ENCODE measurements at regions not wholly inside any gene's neighbourhood (a gene's known extent, or its start where the extent isn't known, plus 50 kb on each side); places are given as distances from the start of the nearest gene placed in this dataset.

- Mint-ChIP-seq H3K27me3 (ENCODE audit: insufficient read depth) (no peaks in the 10 kb centered on the region), H3K4me3 (no peak overlapping the region), H3K4me1 (ENCODE audit: low read depth) (no peaks in the 10 kb centered on the region), H3K36me3 (ENCODE audit: low read depth) (peaks cover 5% of the 10 kb centered on the region; the same call in 1 of the 2 replicates), H3K27ac (no peak overlapping the region), H3K9me3 (peaks cover 77% of the 10 kb centered on the region)
- DNase-seq = no peak
- TF ChIP-seq CTCF (IDR thresholded peaks at IDR 0.05) = no peak
Measured at GRCh38 chr22:49159711-49160110, 668.0 kb downstream of the BRD1 start.

- Mint-ChIP-seq H3K27ac (no peak overlapping the region), H3K9me3 (peaks cover 72% of the 10 kb centered on the region), H3K4me1 (ENCODE audit: low read depth) (no peaks in the 10 kb centered on the region), H3K27me3 (ENCODE audit: insufficient read depth) (no peaks in the 10 kb centered on the region), H3K4me3 (no peak overlapping the region), H3K36me3 (ENCODE audit: low read depth) (peaks cover 5% of the 10 kb centered on the region; the same call in 1 of the 2 replicates)
- TF ChIP-seq CTCF (IDR thresholded peaks at IDR 0.05) = no peak
- no peak for DNase-seq
Measured at GRCh38 chr22:49158741-49159564, 668.7 kb downstream of the BRD1 start.

GRCh38 chr22:49157529-49158339 is 669.9 kb downstream of the BRD1 start:
- H3K27me3 Mint-ChIP-seq (ENCODE audit: insufficient read depth) = no peaks in the 10 kb centered on the region
- H3K4me3 Mint-ChIP-seq = no peak overlapping the region
- no peak overlapping the region for H3K27ac Mint-ChIP-seq
- no peak for DNase-seq
- peaks cover 67% of the 10 kb centered on the region for H3K9me3 Mint-ChIP-seq
- no peak for TF ChIP-seq CTCF (IDR thresholded peaks at IDR 0.05)
- no peaks in the 10 kb centered on the region for H3K4me1 Mint-ChIP-seq (ENCODE audit: low read depth)
- H3K36me3 Mint-ChIP-seq (ENCODE audit: low read depth) = peaks cover 5% of the 10 kb centered on the region; the same call in 1 of the 2 replicates

- Mint-ChIP-seq H3K4me1 (ENCODE audit: low read depth) (no peaks in the 10 kb centered on the region), H3K4me3 (no peak overlapping the region), H3K36me3 (ENCODE audit: low read depth) (peaks cover 5% of the 10 kb centered on the region; the same call in 1 of the 2 replicates), H3K27me3 (ENCODE audit: insufficient read depth) (no peaks in the 10 kb centered on the region), H3K27ac (no peak overlapping the region), H3K9me3 (peaks cover 57% of the 10 kb centered on the region)
- no peak for TF ChIP-seq CTCF (IDR thresholded peaks at IDR 0.05)
- no peak for DNase-seq
Measured at GRCh38 chr22:49156662-49157285, 670.9 kb downstream of the BRD1 start.

- TF ChIP-seq CTCF (IDR thresholded peaks at IDR 0.05) = no peak
- no peaks in the 10 kb centered on the region for H3K4me1 Mint-ChIP-seq (ENCODE audit: low read depth)
- peaks cover 55% of the 10 kb centered on the region for H3K9me3 Mint-ChIP-seq
- H3K4me3 Mint-ChIP-seq = no peak overlapping the region
- no peak overlapping the region for H3K27ac Mint-ChIP-seq
- no peaks in the 10 kb centered on the region for H3K27me3 Mint-ChIP-seq (ENCODE audit: insufficient read depth)
- no peak for DNase-seq
- peaks cover 5% of the 10 kb centered on the region; the same call in 1 of the 2 replicates for H3K36me3 Mint-ChIP-seq (ENCODE audit: low read depth)
Measured at GRCh38 chr22:49155770-49156580, 671.7 kb downstream of the BRD1 start.
